Endothelial cell of umbilical vein (primary cell): ENCODE measurements at regions not wholly inside any gene's neighbourhood (a gene's known extent, or its start where the extent isn't known, plus 50 kb on each side); places are given as distances from the start of the nearest gene placed in this dataset.

ENCODE experiments used
- BruUV-seq: library from RNA; stranded (reverse); fragments of 400-500 nt; replicated peaks from 2 replicates; lab custom pipeline; 2021; lab: Mats Ljungman, UMichigan
- CTCF ChIA-PET: fragments of 300-600, 350-600 bp; sonication (Branson Sonifier 250); formaldehyde crosslinking; loops from one replicate; lab custom pipeline; 2021; ENCODE audit warnings: antibody characterized with exemption, inconsistent platforms; lab: Charles Lee
- POLR2A ChIA-PET: fragments of 300-600, 350-600 bp; sonication (Branson Sonifier 250); formaldehyde crosslinking; loops from one replicate; lab custom pipeline; 2021; ENCODE audit warnings: antibody characterized with exemption, inconsistent platforms; lab: Charles Lee
- DNase-seq: peaks from one replicate; pipeline ENCODE4 v3.0.0-alpha.2; 2011; ENCODE audit warnings: low read depth, low spot score
- FAIRE-seq: peaks from 2 replicates; lab custom pipeline; 2011; peaks lifted over from hg19 to GRCh38; lab: Jason Lieb, UNC
- H2AFZ ChIP-seq: 2 replicates; pipeline ENCODE4 v1.6.0; 2012; ENCODE audit warnings: low read depth, low read length, control low read depth, inconsistent platforms
- H3K27ac ChIP-seq: 2 replicates; pipeline ENCODE4 v1.5.1; 2011; ENCODE audit warnings: low read depth, mild to moderate bottlenecking, control low read depth, low read length, moderate library complexity; ENCODE audit not compliant: insufficient read depth
- H3K27me3 ChIP-seq, 2 experiments: 2 replicates each; pipeline versions ENCODE4 v1.6.0 to v1.6.1; 2011; ENCODE audit warnings: low read length in 2 of 2, mixed read lengths in 1 of 2; ENCODE audit not compliant: control insufficient read depth in 2 of 2, insufficient read depth in 2 of 2
- H3K36me3 ChIP-seq, 2 experiments: 2 replicates in 1 of 2; 3 replicates in 1 of 2; pipeline ENCODE4 v1.5.1; 2011; ENCODE audit warnings: low read length in 2 of 2, mild to moderate bottlenecking in 1 of 2, moderate library complexity in 1 of 2; ENCODE audit not compliant: control insufficient read depth in 2 of 2, insufficient read depth in 2 of 2; ENCODE audit errors: extremely low read depth in 1 of 2
- H3K4me1 ChIP-seq: 3 replicates; pipeline ENCODE4 v1.5.1; 2011; ENCODE audit warnings: mild to moderate bottlenecking, low read length; ENCODE audit not compliant: control insufficient read depth, insufficient read depth; ENCODE audit errors: extremely low read depth
- H3K4me2 ChIP-seq: 2 replicates; pipeline ENCODE4 v1.6.1; 2011; ENCODE audit warnings: low read length, control low read depth, mixed read lengths; ENCODE audit not compliant: insufficient read depth
- H3K4me3 ChIP-seq, 3 experiments: fragments of 200-600 bp in 1 of 3; sonication (generic), shearing (Covaris generic) in 1 of 3; replicated peaks in 1 of 3; 2 replicates each; pipeline ENCODE4 v1.5.1; 2011 to 2016; ENCODE audit warnings: control low read depth in 3 of 3, low read length in 3 of 3, mild to moderate bottlenecking in 2 of 3, inconsistent platforms in 1 of 3, low read depth in 1 of 3, moderate library complexity in 1 of 3; ENCODE audit not compliant: insufficient read depth in 1 of 3
- H3K79me2 ChIP-seq: 2 replicates; pipeline ENCODE4 v1.6.0; 2012; ENCODE audit warnings: low read length, inconsistent platforms; ENCODE audit not compliant: control insufficient read depth, insufficient read depth
- H3K9ac ChIP-seq: replicated peaks from 2 replicates; pipeline ENCODE3; 2011; ENCODE audit warnings: low read length, control low read depth; ENCODE audit not compliant: insufficient read depth; ENCODE audit errors: extremely low read depth
- H3K9me1 ChIP-seq: replicated peaks from 3 replicates; pipeline ENCODE4 v1.6.0; 2011; ENCODE audit warnings: mild to moderate bottlenecking, low read length; ENCODE audit not compliant: control insufficient read depth, insufficient read depth; ENCODE audit errors: extremely low read depth
- H3K9me3 ChIP-seq: replicated peaks from 2 replicates; pipeline ENCODE4 v1.5.1; 2012; ENCODE audit warnings: low read length, inconsistent platforms; ENCODE audit not compliant: control insufficient read depth, insufficient read depth
- H4K20me1 ChIP-seq: replicated peaks from 2 replicates; pipeline ENCODE3; 2011; ENCODE audit warnings: mild to moderate bottlenecking, low read length; ENCODE audit not compliant: control insufficient read depth, insufficient read depth; ENCODE audit errors: extremely low read depth
- FOS ChIP-seq: IDR thresholded peaks from 2 replicates; pipeline ENCODE4 v1.6.1; 2011; ENCODE audit warnings: mild to moderate bottlenecking, low read length, moderate library complexity, borderline replicate concordance; ENCODE audit not compliant: insufficient read depth
- JUN ChIP-seq: IDR thresholded peaks from 2 replicates; pipeline ENCODE4 v1.6.1; 2011; ENCODE audit warnings: borderline replicate concordance, low read depth; ENCODE audit not compliant: insufficient read length, insufficient read depth
- MYC ChIP-seq: IDR thresholded peaks from one replicate; pipeline ENCODE4 v1.6.1; 2011; ENCODE audit warnings: mild to moderate bottlenecking, low read depth, low read length
- POLR2A ChIP-seq: IDR thresholded peaks from 2 replicates; pipeline ENCODE4 v1.6.1; 2012; ENCODE audit warnings: low read depth, mild to moderate bottlenecking, control low read depth, low read length
- POLR2AphosphoS5 ChIP-seq: IDR thresholded peaks from 2 replicates; pipeline ENCODE4 v1.6.1; 2012; ENCODE audit warnings: low read depth, mild to moderate bottlenecking, control low read depth, low read length, moderate library complexity; ENCODE audit not compliant: insufficient read depth
- dilution Hi-C: fragments of 300-500 bp; cut with MboI; formaldehyde crosslinking; loops from one replicate; pipeline ENCODE4 v1.15.0; 2019; ENCODE audit warnings: low sequenced_read_pairs; ENCODE audit not compliant: extremely low pct_ligation_motif_present
- intact Hi-C: fragments of 100-400 bp; cut with micrococcal nuclease; formaldehyde crosslinking; loops from one replicate; pipeline ENCODE4 v1.10.0; 2022
- TF ChIP-seq, protein P1 (sequence below): IDR thresholded peaks from 2 replicates; pipeline ENCODE4 v1.6.1; 2011; ENCODE audit not compliant: insufficient read depth, insufficient read length

DNA sequence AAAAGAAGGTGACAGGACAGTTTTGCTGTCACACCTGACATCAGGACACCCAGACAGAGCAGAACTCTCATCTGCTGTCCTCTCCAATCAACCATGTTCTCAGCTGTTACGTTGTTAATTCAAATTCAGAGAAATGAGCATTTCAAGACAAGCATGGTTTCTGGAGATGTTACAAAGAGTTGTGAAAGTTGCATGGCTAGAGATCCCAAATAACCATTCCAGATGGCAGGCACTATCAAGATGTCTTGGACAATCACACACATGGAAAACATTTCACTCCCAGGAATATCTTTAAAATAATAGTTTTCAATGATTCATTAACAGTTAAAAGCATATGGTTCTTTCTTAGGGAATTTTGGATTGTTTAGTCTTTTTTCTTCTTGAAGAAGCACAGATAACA, 533.1 kb downstream of the AGTPBP1 start:
- ChIA-PET POLR2A (no interaction called here), CTCF (no interaction called here)
- Histone ChIP-seq H3K9ac (no peak overlapping the region), H4K20me1 (no peaks in the 10 kb centered on the region), H3K4me1 (peaks cover 13% of the 10 kb centered on the region), H3K36me3 (no peaks in the 10 kb centered on the region), H3K27me3 (no peaks in the 10 kb centered on the region), H2AFZ (no peak overlapping the region), H3K4me2 (no peak overlapping the region), H3K9me1 (no peaks in the 10 kb centered on the region), H3K9me3 (no peaks in the 10 kb centered on the region), H3K79me2 (no peaks in the 10 kb centered on the region), H3K4me3 (no peak overlapping the region), H3K27ac (no peak overlapping the region)
- dilution Hi-C loops = no loop called here
- no peak for FAIRE-seq
- BruUV-seq = no TSS peak
- TF ChIP-seq, protein P1, sequence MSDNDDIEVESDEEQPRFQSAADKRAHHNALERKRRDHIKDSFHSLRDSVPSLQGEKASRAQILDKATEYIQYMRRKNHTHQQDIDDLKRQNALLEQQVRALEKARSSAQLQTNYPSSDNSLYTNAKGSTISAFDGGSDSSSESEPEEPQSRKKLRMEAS = no peak
- no peak for DNase-seq
- intact Hi-C loops = no loop called here

DNA sequence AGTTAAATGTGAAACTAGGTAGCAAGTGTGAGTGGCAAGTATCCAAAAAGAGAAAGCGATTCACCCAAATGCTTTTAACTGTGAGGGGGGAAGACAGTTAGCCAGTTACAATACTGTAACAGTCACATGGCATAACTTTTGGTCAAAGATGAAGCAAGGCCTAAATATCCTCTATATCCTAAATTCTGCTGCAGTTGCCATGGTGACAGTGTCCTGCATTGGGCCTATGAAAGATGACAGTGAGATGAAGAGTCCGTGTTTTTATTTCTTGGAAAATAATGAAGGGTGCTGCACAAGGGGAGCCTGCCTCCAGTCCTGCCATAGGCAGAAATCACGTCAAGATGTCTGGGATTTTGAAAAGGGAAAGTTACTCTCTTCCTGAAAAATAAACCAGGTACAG, 534.6 kb downstream of the NTRK2 start:
- H3K79me2 ChIP-seq = no peaks in the 10 kb centered on the region
- peaks cover 7% of the 10 kb centered on the region for H3K4me1 ChIP-seq
- ChIA-PET CTCF (no interaction called here), POLR2A (no interaction called here)
- H3K4me3 ChIP-seq = no peak overlapping the region
- no peaks in the 10 kb centered on the region for H4K20me1 ChIP-seq
- no peaks in the 10 kb centered on the region for H3K9me3 ChIP-seq
- H2AFZ ChIP-seq = no peak overlapping the region
- no peak overlapping the region for H3K4me2 ChIP-seq
- H3K27ac ChIP-seq = no peak overlapping the region
- BruUV-seq = no TSS peak
- no peak overlapping the region for H3K9ac ChIP-seq
- H3K36me3 ChIP-seq = no peaks in the 10 kb centered on the region
- intact Hi-C loops = no loop called here
- no peaks in the 10 kb centered on the region for H3K9me1 ChIP-seq
- dilution Hi-C loops = no loop called here
- no peak for TF ChIP-seq JUN
- TF ChIP-seq FOS = no peak
- TF ChIP-seq, protein P1 = no peak
- no peak for TF ChIP-seq MYC
- no peak for TF ChIP-seq POLR2A
- no peak for TF ChIP-seq POLR2AphosphoS5
- DNase-seq (no peak), FAIRE-seq (no peak)
- no peaks in the 10 kb centered on the region for H3K27me3 ChIP-seq
